HG02678 (cell line): ENCODE measurements at regions not wholly inside any gene's neighbourhood (a gene's known extent, or its start where the extent isn't known, plus 50 kb on each side); places are given as distances from the start of the nearest gene placed in this dataset.
"Not testable (repeated sequence)": the region's sequence is repeated elsewhere in the genome, so short reads cannot be mapped to it uniquely, and the experiment has no call there.

ENCODE experiments used
- ATAC-seq: cut with Tn5 transposase; IDR thresholded peaks from one replicate; pipeline ENCODE4 v1.9.1; 2021; ENCODE audit warnings: mild to moderate bottlenecking, moderate library complexity; ENCODE audit not compliant: unreplicated experiment

DNA sequence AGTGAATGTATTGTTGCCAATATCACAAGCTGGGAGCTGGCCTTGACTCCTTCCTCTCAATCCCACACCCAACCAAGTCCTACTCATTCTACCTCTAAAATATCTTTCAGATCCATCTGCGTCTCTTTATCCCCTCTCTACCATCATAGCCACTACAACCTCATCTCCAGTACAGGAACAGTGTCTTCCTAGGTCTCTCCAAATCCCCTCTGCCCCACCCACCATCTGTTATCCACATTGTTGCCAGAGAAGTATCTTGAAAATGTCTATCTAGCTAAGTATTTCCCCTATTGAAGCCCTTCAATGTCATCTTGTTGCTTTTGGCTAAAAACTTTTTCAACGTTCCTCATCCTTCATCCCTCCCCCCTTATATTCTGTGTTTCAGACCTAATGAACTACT is 244.7 kb downstream of the C12orf75 start:
- ATAC-seq, result no peak

DNA sequence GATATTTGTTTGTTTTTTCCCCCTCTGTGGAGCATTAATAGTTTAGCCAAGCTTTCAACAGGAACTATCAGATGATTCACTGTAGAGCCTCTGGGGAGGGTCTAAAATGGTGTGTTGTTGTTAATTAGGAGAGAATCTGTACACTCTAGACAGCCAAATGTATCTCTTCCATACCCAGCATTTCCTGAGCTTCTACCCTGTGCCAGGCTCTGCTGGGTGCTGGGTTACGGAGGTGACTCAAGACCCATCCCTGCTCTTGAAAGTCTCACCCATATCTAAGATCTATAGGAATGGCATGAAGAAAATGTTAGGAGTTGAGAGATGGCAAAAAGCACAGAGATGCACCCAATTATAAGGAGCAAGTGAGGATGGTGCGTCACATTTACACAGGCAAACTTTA is 245.8 kb downstream of the C12orf75 start:
- no peak for ATAC-seq

DNA sequence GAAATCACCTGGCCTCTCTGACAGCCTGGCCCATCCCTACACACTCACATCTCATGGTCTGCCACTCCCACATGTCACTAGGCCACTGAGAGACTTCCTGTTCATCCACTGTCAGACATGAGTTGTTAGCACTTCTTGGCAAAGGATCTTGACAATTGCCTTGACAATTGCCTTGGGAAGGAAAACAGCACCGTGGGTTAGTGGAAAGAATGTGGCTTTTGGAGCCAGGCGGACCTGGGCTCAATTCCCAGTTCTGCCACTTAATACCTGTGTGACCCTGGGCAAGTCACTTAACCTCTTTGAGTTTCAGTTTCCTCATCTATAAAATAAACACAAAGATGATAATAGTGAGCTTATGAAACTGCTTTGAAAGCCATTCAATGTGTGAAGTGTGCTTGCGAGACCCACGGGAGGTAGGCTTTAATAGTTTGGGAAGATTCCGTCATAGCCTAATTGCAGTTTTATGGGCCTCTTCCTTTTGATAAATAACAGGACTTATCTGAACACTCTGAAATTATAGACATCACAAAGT is 250.4 kb downstream of the C12orf75 start:
- no peak for ATAC-seq

DNA sequence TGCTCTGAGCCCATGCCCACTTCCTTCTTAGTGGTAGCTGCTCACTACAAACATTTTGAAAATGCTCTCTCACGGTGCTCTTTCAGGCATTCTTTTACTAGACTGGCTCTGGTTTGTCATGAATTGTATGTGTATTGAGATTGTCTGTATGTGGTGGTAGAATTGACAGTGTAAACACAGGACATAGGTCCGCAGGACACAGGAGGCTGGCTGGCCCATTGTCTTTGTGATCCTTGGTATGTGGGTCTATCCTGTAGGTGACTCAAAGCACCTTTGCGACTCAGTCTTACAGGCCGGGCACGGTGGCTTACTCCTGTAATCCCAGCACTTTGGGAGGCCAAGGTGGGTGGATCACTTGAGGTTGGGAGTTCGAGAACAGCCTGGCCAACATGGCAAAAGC is 250.9 kb downstream of the C12orf75 start:
- ATAC-seq, result no peak

DNA sequence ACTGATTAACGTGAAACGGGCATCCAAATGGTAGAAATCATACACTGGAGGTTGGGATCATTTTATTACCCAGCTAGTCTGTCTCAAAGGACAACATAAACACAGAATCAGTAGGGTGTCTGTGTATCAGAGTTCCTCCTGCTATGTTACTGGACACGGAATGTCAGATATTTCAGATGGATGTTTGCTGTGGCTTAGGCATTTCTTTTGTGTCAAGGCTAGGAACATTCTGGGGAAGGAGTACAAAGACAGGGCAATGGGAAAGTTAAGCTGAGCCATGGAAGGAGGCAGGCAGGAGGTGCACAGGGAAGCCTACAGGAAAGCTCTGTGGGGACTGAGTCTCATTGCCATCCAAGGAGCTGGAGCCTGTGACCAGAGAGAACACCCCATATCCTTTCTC is 254.6 kb downstream of the C12orf75 start:
- ATAC-seq, result no peak

DNA sequence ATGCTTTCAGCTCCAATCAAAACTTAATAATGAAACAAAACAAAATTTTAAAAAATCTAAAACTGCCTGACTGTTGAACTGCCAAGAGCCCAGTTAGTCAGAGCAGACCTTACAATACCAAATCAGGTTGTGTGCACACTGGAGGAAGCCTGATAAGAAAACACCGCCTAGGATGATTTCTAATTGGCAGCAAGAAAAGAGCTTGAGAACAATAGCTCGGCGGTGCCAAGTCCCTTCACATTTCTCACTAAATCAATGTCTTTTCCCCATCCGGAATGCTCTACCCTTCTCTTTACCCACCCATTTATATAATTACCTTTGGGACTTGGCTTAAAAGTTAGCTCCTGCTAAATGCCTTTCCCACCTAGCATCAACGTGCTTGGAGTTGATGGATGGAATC is 256.7 kb downstream of the C12orf75 start:
- no peak for ATAC-seq

DNA sequence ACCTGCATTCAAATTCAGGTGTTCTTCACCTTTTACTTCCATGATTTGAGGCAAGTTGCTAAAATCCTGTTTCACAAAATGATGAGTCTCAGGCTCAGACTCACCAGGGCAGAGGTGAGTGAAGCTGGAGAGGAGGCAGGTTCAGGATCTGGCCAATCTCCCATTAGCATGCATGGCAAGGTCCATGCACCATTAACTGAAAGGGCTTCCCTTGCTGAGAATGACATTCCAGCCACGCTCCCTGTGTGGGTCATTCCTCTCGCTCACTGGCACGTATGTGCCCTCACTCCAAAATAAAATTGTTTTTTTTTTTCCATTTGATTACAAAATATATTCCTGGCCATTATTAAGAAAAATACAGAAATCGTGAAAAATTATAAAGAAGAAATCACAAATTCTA is 257.6 kb downstream of the C12orf75 start:
- ATAC-seq, result no peak

DNA sequence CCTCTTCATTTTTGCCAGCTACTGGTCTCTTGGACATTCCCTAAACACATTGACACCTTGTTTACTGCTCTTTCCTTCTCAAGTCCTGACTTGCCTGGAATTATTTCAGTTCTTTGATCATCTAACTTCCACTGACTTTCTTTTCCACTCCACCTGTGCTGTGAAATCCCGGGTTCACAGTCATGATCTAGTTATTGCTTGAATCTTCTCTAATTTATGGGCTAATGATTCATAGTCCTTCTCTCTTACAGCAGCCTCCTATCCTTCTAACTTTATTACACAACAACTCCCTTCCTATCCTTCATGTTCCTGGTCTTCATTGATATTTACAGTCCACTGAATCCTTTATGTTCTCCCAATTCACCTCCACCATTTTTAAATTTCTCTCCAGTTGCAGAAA is 260.1 kb downstream of the C12orf75 start:
- ATAC-seq, result no peak

DNA sequence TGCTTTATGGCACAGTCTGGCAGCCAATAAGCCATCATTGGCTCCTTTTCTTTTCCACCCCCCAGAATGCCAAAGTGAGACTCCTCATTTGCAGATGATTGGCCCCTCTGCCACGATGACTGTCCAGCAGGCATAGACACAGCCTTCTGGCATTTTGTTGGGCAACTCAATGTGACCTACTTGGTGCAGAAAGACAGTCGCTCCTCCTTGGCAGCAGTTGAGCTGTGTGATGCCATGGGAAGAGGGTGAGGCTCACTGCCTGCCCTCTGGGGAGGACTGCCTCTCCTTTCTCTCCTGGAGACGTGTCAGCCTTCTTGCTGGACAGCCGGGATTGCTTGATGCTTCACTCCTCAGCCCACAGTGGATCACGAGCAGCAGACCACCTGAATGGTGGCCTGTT is 264.9 kb downstream of the C12orf75 start:
- ATAC-seq, result no peak

DNA sequence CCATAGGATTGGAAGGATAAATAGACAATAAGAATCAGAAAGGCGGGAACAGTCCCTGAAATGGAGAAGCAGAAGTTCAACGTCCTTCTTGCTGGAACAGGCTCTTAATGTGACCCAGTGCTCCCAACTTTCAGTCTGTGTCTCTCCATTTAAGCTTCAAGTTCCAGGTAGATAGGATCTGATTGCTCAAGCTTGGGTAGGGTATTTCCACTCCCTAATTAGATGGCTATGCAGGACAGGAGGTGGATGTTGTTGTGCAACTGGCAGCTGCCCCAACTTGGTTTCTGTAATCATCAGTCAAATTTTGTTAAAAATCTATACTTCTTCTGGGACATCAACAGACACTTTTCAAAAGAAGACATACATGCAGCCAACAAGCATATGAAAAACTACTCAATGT is 266.2 kb downstream of the C12orf75 start:
- ATAC-seq, result no peak

DNA sequence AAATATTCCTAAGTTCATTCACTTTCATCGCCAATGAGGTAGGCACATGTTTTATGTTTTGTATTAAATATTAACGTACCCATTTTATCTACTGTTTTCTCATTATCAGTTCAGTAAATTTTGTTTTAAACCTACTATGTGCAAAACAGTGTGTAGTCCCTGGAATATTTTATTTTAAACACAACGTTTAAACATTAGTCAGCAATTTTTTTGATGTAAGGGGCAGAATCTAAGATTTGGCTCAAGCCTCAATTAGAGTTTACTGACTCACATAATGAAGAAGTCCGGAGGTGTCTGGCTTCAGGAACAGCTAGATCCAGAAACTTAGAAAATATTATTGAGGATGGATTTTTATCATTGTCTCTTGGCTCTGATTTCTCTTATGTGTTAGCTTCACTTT is 267.5 kb downstream of the C12orf75 start:
- ATAC-seq, result no peak

DNA sequence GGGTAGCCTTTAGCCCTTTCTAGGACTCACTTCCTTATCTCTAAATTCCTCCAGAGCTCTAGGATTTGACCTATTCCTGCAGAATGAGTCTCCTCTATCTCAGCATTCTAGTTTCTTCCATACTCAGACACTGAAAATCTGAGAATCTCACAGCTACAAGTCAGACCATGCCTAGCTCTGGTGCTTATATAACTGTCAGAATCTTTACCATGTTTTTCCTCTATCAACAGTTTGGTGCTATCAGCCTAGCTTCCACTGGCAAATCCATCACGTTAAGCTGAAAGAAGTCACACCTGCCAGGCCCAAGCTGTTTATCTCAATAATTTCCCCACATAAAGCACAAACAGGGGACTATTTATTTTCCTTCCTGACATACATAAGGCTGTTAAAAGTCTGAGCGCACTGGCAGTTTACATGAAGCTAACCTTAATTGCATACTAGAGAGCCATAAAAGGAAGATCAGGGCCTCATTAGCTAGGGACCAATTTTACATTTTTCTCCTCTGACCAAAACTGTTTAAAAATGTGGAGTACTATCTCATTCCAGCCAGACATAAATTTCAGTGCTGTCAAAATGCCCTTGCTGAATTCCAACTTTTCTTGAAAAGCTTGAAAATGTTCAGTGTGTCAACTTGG is 270.5 kb downstream of the C12orf75 start:
- no peak for ATAC-seq

DNA sequence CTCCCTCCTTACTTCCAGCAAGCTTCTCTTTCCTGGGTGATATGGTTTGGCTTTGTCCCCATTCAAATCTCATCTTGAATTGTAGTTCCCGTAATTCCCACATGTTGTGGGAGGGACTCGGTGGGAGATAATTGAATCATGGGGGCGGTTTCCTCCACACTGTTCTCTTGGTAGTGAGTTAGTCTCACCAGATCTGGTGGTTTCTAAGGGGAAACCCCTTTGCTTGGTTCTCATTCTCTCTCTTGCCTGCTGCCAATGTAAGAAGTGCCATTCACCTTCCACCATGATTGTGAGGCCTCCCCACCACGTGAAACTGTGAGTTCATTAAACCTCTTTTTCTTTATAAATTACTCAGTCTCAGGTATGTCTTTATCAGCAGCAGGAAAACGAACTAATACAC is 271.8 kb downstream of the C12orf75 start:
- not testable (repeated sequence) for ATAC-seq

DNA sequence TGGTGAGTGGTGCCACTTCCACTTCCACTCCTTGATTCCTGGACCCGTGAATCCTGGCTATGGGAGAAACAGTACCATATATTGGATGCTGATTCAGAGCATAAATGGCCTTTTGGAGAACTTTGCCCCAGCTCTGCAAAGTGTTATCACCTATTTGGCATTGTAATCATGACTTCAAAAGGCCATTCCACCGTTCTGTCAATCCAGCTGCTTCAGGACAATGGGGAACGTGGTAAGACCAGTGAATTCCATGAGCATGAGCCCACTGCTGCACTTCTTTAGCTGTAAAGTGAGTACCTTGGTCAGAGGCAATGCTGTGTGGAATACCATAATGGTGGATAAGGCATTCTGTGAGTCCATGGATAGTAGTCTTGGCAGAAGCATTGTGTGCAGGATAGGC is 273.8 kb downstream of the C12orf75 start:
- not testable (repeated sequence) for ATAC-seq

DNA sequence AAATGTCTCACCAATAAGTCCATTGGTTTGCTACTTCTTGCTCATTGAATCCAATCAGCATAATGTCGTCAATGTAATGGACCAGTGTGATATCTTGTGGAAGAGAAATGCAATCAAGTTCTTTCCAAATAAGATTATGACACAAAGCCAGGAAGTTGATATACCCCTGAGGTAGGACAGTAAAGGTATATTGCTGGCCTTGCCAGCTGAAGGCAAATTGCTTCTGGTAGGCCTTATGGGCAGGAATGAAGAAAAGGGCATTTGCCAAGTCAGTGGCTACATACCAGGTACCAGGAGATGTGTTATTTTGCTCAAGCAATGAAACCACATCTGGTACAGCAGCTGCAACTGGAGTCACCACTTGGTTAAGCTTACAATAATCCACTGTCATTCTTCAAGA is 276.1 kb downstream of the C12orf75 start:
- ATAC-seq, result not testable (repeated sequence)

DNA sequence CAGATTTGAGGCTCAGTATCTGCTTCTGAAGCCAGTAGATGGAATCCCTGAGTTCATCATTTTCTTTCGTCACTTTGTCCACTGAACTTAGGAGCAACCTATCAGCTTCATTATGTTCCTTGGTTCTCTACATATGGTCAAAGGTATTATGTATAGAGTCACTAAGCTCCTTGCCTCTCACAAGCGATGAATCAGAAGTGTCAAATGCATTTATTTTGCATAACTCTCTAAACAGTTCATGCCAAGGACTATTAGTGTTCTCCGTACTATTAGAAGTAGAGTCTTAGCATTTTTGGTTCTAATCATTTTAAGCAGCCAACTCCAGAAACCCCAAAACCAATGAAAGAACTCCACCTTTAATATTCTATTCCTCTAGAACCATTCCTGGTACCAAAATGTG is 278.5 kb downstream of the C12orf75 start:
- ATAC-seq, result not testable (repeated sequence)

DNA sequence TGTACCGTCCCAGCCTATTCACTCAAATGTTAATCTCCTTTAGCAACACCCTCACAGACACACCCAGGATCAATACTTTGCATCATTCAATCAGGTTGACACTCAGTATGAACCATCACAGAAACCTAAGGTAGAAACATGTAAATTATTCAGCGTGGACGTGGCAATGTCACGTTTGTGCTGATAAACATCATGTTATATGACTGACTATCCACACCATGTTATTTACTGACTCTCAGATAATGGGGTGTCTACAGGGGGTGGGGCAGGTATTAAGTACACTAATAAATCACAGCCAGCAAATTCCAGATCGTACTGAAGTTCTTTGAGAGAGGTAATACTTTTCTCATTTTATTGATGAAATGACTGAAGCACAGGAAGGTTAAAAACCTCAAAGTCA is 280.0 kb downstream of the C12orf75 start:
- ATAC-seq, result no peak

DNA sequence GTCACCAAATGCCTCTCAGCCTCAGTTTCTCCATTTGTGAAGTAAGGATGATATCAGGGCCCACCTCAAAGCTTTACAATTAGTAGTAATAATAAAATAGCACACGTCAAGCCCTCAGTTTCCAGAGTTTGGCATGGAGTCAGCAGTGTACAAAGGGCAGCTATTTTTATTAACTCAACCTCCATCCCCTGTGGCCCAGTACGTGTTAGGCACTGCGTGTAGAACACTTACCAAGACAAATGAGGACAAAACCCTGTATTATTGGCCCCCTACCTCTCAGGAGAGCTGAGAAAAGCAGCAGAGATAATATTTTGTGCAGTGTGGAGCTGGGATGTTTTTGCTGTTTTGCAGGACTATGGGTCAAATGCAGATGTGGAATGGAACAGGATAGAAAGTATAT is 280.8 kb downstream of the C12orf75 start:
- no peak for ATAC-seq

DNA sequence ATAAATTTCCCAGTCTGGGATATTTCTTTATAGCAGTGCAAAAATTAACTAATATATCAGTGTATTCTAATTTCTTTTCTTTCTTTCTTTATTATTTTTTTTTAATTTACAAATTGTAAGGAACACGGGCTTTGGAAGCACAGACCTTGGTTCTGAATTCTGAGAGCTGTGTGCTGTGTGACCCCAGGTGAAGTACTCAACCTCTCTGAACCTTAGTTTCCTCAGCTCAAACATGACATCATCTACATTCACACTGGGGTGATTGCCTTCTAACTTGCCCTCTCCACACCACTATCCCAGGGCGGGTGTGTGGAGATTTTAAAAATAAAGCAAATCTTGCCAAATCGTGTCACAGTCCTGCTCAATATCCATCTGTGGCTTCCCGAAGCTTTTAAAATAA is 282.8 kb downstream of the C12orf75 start:
- no peak for ATAC-seq

DNA sequence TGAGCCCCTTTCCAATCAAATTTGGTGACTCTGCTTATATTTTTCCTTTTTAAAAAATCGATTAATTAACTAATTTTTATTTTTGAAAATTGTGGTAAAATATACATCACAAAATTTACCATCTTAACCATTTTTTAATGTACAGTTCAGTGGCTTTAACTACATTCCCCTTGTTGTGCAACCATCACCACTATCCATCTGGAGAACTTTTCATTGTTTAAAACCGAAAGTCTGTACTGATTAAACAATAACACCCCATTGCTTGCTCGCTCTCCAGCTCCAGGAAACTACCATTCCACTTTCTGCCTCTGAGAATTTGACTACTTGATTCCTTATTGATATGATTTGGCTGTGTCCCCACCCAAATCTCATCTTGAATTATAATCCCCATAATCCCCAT is 283.4 kb downstream of the C12orf75 start:
- no peak for ATAC-seq

DNA sequence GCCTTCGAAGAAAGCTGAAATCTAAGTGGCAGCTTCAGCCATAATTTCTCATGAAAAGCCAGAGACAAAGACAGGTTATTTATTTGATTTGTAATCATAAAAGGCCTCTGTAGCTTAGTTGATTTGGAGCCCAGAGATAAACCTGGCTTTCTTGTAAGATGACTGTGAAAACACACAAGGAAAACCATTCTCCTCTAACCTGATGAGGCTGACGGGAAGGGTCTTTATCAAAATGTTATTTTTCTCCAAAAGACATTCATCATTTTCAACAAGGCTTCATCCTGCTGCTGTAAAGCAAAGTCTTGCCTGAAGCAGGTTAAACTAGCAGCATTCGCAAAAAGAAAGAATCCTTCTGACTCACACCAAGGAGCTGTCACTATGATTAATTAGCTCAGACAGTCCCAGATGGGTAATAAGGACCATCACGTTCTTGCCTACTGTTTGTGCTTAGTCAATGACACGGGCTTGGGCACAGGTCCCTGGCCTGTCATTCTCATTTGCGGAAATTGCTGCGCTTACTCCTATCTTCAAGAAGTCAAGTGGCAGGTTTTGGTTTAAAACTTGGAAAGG is 286.6 kb downstream of the C12orf75 start:
- ATAC-seq, result no peak

DNA sequence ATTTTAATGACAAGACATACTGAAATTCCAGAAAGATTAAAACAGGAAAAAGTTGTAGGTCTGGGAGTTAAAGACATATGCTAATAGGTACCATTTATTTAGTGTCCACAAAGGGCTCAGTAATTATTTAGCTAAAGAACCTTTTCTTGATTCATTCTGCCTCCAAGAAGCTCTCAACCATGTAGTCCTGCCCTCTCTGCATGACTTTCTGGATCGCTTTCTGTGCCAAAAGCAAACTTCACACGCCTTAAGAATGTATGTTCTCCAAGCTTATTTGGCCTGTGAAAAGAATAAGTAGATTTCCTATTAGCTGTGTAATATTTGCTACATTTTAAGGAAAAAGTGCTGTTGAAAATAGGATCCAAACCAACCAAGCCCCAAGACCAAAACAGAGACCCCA is 291.7 kb downstream of the C12orf75 start:
- no peak for ATAC-seq
